B cell (primary cell): ENCODE measurements at regions not wholly inside any gene's neighbourhood (a gene's known extent, or its start where the extent isn't known, plus 50 kb on each side); places are given as distances from the start of the nearest gene placed in this dataset.

Experiments
- ATAC-seq: fragments of 200-7000 bp; cut with Tn5 transposase; one replicate; pipeline ENCODE4 v1.10.0; 2021; ENCODE audit warnings: low read depth, mild to moderate bottlenecking, moderate number of reproducible peaks, moderate library complexity
- CTCF ChIA-PET: fragments of 350-600 bp; sonication (Branson Sonifier 250); formaldehyde crosslinking; loops from one replicate; lab custom pipeline; 2021; ENCODE audit warnings: antibody characterized with exemption, inconsistent platforms; lab: Charles Lee
- POLR2A ChIA-PET: fragments of 350-600 bp; sonication (Branson Sonifier 250); formaldehyde crosslinking; loops from one replicate; lab custom pipeline; 2021; ENCODE audit warnings: antibody characterized with exemption; lab: Charles Lee
- DNase-seq: peaks from one replicate; pipeline ENCODE4 v3.0.0; 2013
- H2AFZ ChIP-seq: 2 replicates; pipeline ENCODE4 v1.6.1; 2012; ENCODE audit warnings: mild to moderate bottlenecking, low read depth, low read length; ENCODE audit not compliant: insufficient read depth, poor library complexity, severe bottlenecking
- H3K27ac ChIP-seq, 2 donors: 1 replicate in 1 of 2; 2 replicates in 1 of 2; pipeline ENCODE4 v1.5.1; 2012 to 2013; ENCODE audit warnings: low read length in 2 of 2, mild to moderate bottlenecking in 2 of 2, moderate library complexity in 1 of 2
- H3K27me3 ChIP-seq, 4 experiments: fragments of 200-600 bp in 1 of 4; sonication (generic) in 1 of 4; replicated peaks in 1 of 4; 1 replicate in 2 of 4; 2 replicates in 2 of 4; pipeline versions ENCODE4 v1.6.1 to v1.7.0; 2013 to 2016; ENCODE audit warnings: low read length in 3 of 4, mild to moderate bottlenecking in 2 of 4, mixed read lengths in 1 of 4, moderate library complexity in 1 of 4; ENCODE audit not compliant: insufficient read depth in 4 of 4, control insufficient read depth in 3 of 4; ENCODE audit errors: control extremely low read depth in 1 of 4
- H3K36me3 ChIP-seq, 2 experiments: replicated peaks in 1 of 2; 1 replicate in 1 of 2; 2 replicates in 1 of 2; pipeline versions ENCODE4 v1.6.1 to v1.7.1; 2013; ENCODE audit warnings: low read length in 1 of 2; ENCODE audit not compliant: insufficient read depth in 2 of 2, control insufficient read depth in 1 of 2; ENCODE audit errors: control extremely low read depth in 1 of 2, extremely low read depth in 1 of 2
- H3K4me1 ChIP-seq, 2 donors: fragments of 200-600 bp in 1 of 2; sonication (generic) in 1 of 2; 1 replicate in 1 of 2; 2 replicates in 1 of 2; pipeline versions ENCODE4 v1.5.1 to v1.6.1; 2013 to 2017; ENCODE audit warnings: low read length in 2 of 2; ENCODE audit not compliant: control insufficient read depth in 2 of 2, insufficient read depth in 2 of 2
- H3K4me2 ChIP-seq: replicated peaks from 2 replicates; pipeline ENCODE3; 2012; ENCODE audit warnings: mild to moderate bottlenecking, low read depth, low read length; ENCODE audit not compliant: poor library complexity, severe bottlenecking
- H3K4me3 ChIP-seq, 5 experiments: fragments of 200-600 bp in 1 of 5; sonication (generic) in 1 of 5; 1 replicate in 3 of 5; 2 replicates in 2 of 5; pipeline versions ENCODE4 v1.5.1 to v1.7.0; 2011 to 2016; ENCODE audit warnings: low read length in 4 of 5, mild to moderate bottlenecking in 4 of 5, low read depth in 2 of 5, control low read depth in 1 of 5, moderate library complexity in 1 of 5; ENCODE audit not compliant: insufficient read depth in 1 of 5; ENCODE audit errors: control extremely low read depth in 1 of 5, extremely low read depth in 1 of 5
- H3K79me2 ChIP-seq: fragments of 200-600 bp; sonication (generic); one replicate; pipeline ENCODE4 v1.6.0; 2016; ENCODE audit warnings: low read length; ENCODE audit not compliant: control insufficient read depth, insufficient read depth
- H3K9ac ChIP-seq: fragments of 200-600 bp; sonication (generic); 2 replicates; pipeline ENCODE4 v1.6.1; 2017; ENCODE audit warnings: mild to moderate bottlenecking, low read length, moderate library complexity
- H3K9me3 ChIP-seq, 3 donors: one replicate each; pipeline versions ENCODE4 v1.6.1 to v1.7.1; 2013; ENCODE audit warnings: low read length in 2 of 3; ENCODE audit not compliant: control insufficient read depth in 2 of 3, insufficient read depth in 1 of 3; ENCODE audit errors: control extremely low read depth in 1 of 3
- H4K20me1 ChIP-seq: 2 replicates; pipeline ENCODE4 v1.6.0; 2012; ENCODE audit warnings: mild to moderate bottlenecking, low read length; ENCODE audit not compliant: insufficient read depth, control insufficient read depth, poor library complexity, severe bottlenecking
- H3K27ac Mint-ChIP-seq: one replicate; pipeline ENCODE4 v1.8.0; 2021; ENCODE audit warnings: mixed read lengths
- H3K27me3 Mint-ChIP-seq: one replicate; pipeline ENCODE4 v1.8.0; 2021; ENCODE audit warnings: mixed read lengths
- H3K4me1 Mint-ChIP-seq: one replicate; pipeline ENCODE4 v1.8.0; 2021; ENCODE audit warnings: mixed read lengths
- H3K4me3 Mint-ChIP-seq: one replicate; pipeline ENCODE4 v1.8.0; 2021; ENCODE audit warnings: mixed read lengths
- H3K9me3 Mint-ChIP-seq: one replicate; pipeline ENCODE4 v1.8.0; 2022; ENCODE audit warnings: mixed read lengths; ENCODE audit not compliant: insufficient read depth
- EZH2 ChIP-seq: IDR thresholded peaks from 2 replicates; pipeline ENCODE4 v1.6.1; 2012; ENCODE audit warnings: borderline replicate concordance, low read depth, mild to moderate bottlenecking, moderate library complexity, low read length; ENCODE audit not compliant: insufficient read depth, poor library complexity, severe bottlenecking
- WGBS: methylation state at CpG from one replicate; pipeline ENCODE4 v1.1.5; 2013; ENCODE audit warnings: missing lambda C conversion rate; ENCODE audit not compliant: insufficient coverage; 5-methylcytosine and 5-hydroxymethylcytosine counted together
- intact Hi-C: fragments of 100-400 bp; cut with micrococcal nuclease; formaldehyde crosslinking; loops from one replicate; pipeline ENCODE4 v1.10.0; 2022
- TF ChIP-seq, protein P1 (sequence below): fragments of 200-600 bp; IDR thresholded peaks from one replicate; pipeline ENCODE4 v1.8.0; 2022; ENCODE audit warnings: antibody characterized with exemption, mild to moderate bottlenecking

DNA sequence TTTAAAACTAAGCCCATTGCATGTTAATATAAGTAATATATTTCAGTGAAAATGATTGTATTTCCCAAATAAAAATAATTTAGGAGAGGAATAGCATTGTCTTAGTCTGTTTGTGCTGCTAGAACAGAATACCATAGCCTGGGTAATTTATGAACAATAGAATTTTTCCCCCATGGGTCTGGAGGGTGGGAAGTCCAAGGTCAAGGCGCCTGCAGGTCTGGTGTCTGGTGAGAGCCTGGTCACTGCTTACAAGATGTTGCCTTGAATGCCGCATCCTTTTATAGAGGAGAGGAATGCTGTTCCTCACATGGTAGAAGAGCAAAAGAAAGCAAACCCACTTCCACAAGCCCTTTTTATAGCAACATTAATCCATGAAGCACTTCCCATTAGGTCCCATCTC is 161.3 kb upstream of the ZFHX3 start:
- Histone ChIP-seq H2AFZ (no peak overlapping the region), H3K9me3 (peaks cover 0 to 2% (median 0%) of the 10 kb centered on the region in 3 donors), H3K4me2 (no peak overlapping the region), H3K27ac (no peak overlapping the region), H3K9ac (no peak overlapping the region), H3K4me1 (no peaks in the 10 kb centered on the region), H3K27me3 (peaks cover 0 to 3% (median 0%) of the 10 kb centered on the region in 4 experiments), H3K79me2 (no peaks in the 10 kb centered on the region), H3K36me3 (no peaks in the 10 kb centered on the region), H4K20me1 (no peaks in the 10 kb centered on the region), H3K4me3 (no peak overlapping the region)
- CTCF ChIA-PET, result no interaction called here
- WGBS, result no CpG with 5 or more reads among the region's 2 CpGs
- Mint-ChIP-seq H3K4me3 (no peak overlapping the region), H3K27me3 (peaks cover 4% of the 10 kb centered on the region), H3K4me1 (no peaks in the 10 kb centered on the region), H3K9me3 (no peaks in the 10 kb centered on the region), H3K27ac (no peak overlapping the region)
- DNase-seq, result no peak
- POLR2A ChIA-PET, result no interaction called here
- intact Hi-C loops, result no loop called here
- no peak for ATAC-seq
- TF ChIP-seq, protein P1, sequence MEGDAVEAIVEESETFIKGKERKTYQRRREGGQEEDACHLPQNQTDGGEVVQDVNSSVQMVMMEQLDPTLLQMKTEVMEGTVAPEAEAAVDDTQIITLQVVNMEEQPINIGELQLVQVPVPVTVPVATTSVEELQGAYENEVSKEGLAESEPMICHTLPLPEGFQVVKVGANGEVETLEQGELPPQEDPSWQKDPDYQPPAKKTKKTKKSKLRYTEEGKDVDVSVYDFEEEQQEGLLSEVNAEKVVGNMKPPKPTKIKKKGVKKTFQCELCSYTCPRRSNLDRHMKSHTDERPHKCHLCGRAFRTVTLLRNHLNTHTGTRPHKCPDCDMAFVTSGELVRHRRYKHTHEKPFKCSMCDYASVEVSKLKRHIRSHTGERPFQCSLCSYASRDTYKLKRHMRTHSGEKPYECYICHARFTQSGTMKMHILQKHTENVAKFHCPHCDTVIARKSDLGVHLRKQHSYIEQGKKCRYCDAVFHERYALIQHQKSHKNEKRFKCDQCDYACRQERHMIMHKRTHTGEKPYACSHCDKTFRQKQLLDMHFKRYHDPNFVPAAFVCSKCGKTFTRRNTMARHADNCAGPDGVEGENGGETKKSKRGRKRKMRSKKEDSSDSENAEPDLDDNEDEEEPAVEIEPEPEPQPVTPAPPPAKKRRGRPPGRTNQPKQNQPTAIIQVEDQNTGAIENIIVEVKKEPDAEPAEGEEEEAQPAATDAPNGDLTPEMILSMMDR, result no peak
- no peak for TF ChIP-seq EZH2

GRCh38 chr16:73206151-73206707 is 158.3 kb upstream of the ZFHX3 start:
- Mint-ChIP-seq H3K4me1 (no peaks in the 10 kb centered on the region), H3K27ac (no peak overlapping the region), H3K9me3 (no peaks in the 10 kb centered on the region), H3K27me3 (peaks cover 20% of the 10 kb centered on the region), H3K4me3 (no peak overlapping the region)
- Histone ChIP-seq H3K27me3 (peaks cover 0 to 3% (median 0%) of the 10 kb centered on the region in 4 experiments), H3K4me1 (no peaks in the 10 kb centered on the region), H3K9me3 (peaks cover 0 to 2% (median 0%) of the 10 kb centered on the region in 3 donors), H3K36me3 (no peaks in the 10 kb centered on the region), H3K27ac (no peak overlapping the region), H3K79me2 (no peaks in the 10 kb centered on the region), H3K4me2 (no peak overlapping the region), H3K4me3 (no peak overlapping the region), H2AFZ (no peak overlapping the region), H4K20me1 (no peaks in the 10 kb centered on the region), H3K9ac (no peak overlapping the region)
- TF ChIP-seq, protein P1, result no peak
- TF ChIP-seq EZH2, result no peak
- intact Hi-C loops, result no loop called here
- WGBS, result 73% methylated on average over 1 of the region's 2 CpGs
- ATAC-seq (no peak), DNase-seq (no peak)
- ChIA-PET CTCF (no interaction called here), POLR2A (no interaction called here)
